Esophagus squamous epithelium (tissue), 4 donors: ENCODE measurements at regions not wholly inside any gene's neighbourhood (a gene's known extent, or its start where the extent isn't known, plus 50 kb on each side); places are given as distances from the start of the nearest gene placed in this dataset.

Source experiments
- CTCF ChIP-seq, 6 experiments: fragments of 450-650 bp in 4 of 6; fragments of 200-600 bp in 2 of 6; sonication (generic) in 2 of 6; IDR thresholded peaks; one replicate each; pipeline ENCODE4 v1.5.1; 2016 to 2019; ENCODE audit warnings: antibody characterized with exemption in 6 of 6, mild to moderate bottlenecking in 4 of 6, moderate library complexity in 4 of 6
- POLR2A ChIP-seq, 4 donors: fragments of 450-650 bp; IDR thresholded peaks; one replicate each; pipeline ENCODE4 v1.6.1; 2017; ENCODE audit warnings: antibody characterized with exemption in 4 of 4, mild to moderate bottlenecking in 4 of 4, moderate library complexity in 3 of 4

- TF ChIP-seq POLR2A (IDR thresholded peaks at IDR 0.05) = no peak
- TF ChIP-seq CTCF (IDR thresholded peaks at IDR 0.05) = no peak
Measured at GRCh38 chr16:35239561-35239960, 1780.1 kb downstream of the TP53TG3F start.
